Neuronal stem cell (in vitro differentiated cells): ENCODE measurements at regions not wholly inside any gene's neighbourhood (a gene's known extent, or its start where the extent isn't known, plus 50 kb on each side); places are given as distances from the start of the nearest gene placed in this dataset.

Experiments used
- DNase-seq: peaks from one replicate; pipeline ENCODE4 v3.0.0-alpha.2; 2013; ENCODE audit warnings: low spot score
- H2AFZ ChIP-seq: one replicate; pipeline ENCODE4 v1.6.1; 2013; ENCODE audit warnings: mild to moderate bottlenecking, low read length, inconsistent platforms
- H2AK5ac ChIP-seq: 2 replicates; pipeline ENCODE4 v1.6.1; 2013; ENCODE audit warnings: low read depth, mild to moderate bottlenecking, inconsistent platforms, low read length, moderate library complexity, mixed read lengths
- H2BK120ac ChIP-seq: 2 replicates; pipeline ENCODE4 v1.6.1; 2013; ENCODE audit warnings: low read depth, mild to moderate bottlenecking, inconsistent platforms, low read length, moderate library complexity, mixed read lengths
- H2BK12ac ChIP-seq: one replicate; pipeline ENCODE4 v1.6.1; 2013; ENCODE audit warnings: low read length, inconsistent platforms
- H2BK15ac ChIP-seq: 2 replicates; pipeline ENCODE4 v1.6.1; 2013; ENCODE audit warnings: mild to moderate bottlenecking, low read length, inconsistent platforms, mixed read lengths
- H2BK5ac ChIP-seq: one replicate; pipeline ENCODE4 v1.6.1; 2013; ENCODE audit warnings: inconsistent platforms, mild to moderate bottlenecking, low read length, moderate library complexity
- H3K14ac ChIP-seq: one replicate; pipeline ENCODE4 v1.6.1; 2013; ENCODE audit warnings: low read length, inconsistent platforms
- H3K18ac ChIP-seq: 2 replicates; pipeline ENCODE4 v1.6.1; 2013; ENCODE audit warnings: low read length, inconsistent platforms
- H3K23ac ChIP-seq: 2 replicates; pipeline ENCODE4 v1.6.1; 2013; ENCODE audit warnings: low read depth, mild to moderate bottlenecking, mixed read lengths, low read length, inconsistent platforms; ENCODE audit not compliant: poor library complexity
- H3K27ac ChIP-seq: replicated peaks from 3 replicates; pipeline ENCODE4 v1.5.1; 2013; ENCODE audit warnings: low read length, inconsistent platforms
- H3K27me3 ChIP-seq, 3 experiments: 2 replicates each; pipeline ENCODE4 v1.6.1; 2013; ENCODE audit warnings: low read length in 3 of 3, mild to moderate bottlenecking in 2 of 3, inconsistent platforms in 1 of 3, low read depth in 1 of 3, mixed read lengths in 1 of 3, moderate library complexity in 1 of 3; ENCODE audit not compliant: control insufficient read depth in 3 of 3, insufficient read depth in 3 of 3
- H3K36me3 ChIP-seq, 2 donors: replicated peaks in 1 of 2; 2 replicates each; pipeline ENCODE4 v1.6.1; 2013; ENCODE audit warnings: low read length in 2 of 2; ENCODE audit not compliant: control insufficient read depth in 2 of 2, insufficient read depth in 2 of 2
- H3K4ac ChIP-seq: 2 replicates; pipeline ENCODE4 v1.6.1; 2013; ENCODE audit warnings: inconsistent platforms, mild to moderate bottlenecking, low read length, moderate library complexity
- H3K4me1 ChIP-seq, 2 donors: 1 replicate in 1 of 2; 2 replicates in 1 of 2; pipeline ENCODE4 v1.6.1; 2013; ENCODE audit warnings: low read length in 2 of 2, low read depth in 1 of 2; ENCODE audit not compliant: control insufficient read depth in 2 of 2, insufficient read depth in 1 of 2
- H3K4me2 ChIP-seq: one replicate; pipeline ENCODE4 v1.6.1; 2013; ENCODE audit warnings: mild to moderate bottlenecking, low read length, inconsistent platforms; ENCODE audit not compliant: insufficient read depth, poor library complexity, severe bottlenecking
- H3K4me3 ChIP-seq, 2 donors: 2 replicates each; pipeline ENCODE4 v1.5.1; 2013; ENCODE audit warnings: low read length in 2 of 2, mild to moderate bottlenecking in 2 of 2, inconsistent platforms in 1 of 2, moderate library complexity in 1 of 2
- H3K79me1 ChIP-seq: one replicate; pipeline ENCODE4 v1.6.1; 2013; ENCODE audit warnings: low read depth, mild to moderate bottlenecking, inconsistent platforms, low read length, moderate library complexity
- H3K9ac ChIP-seq: one replicate; pipeline ENCODE4 v1.6.1; 2013; ENCODE audit warnings: mild to moderate bottlenecking, low read depth, low read length, inconsistent platforms; ENCODE audit not compliant: poor library complexity
- H3K9me3 ChIP-seq, 2 donors: replicated peaks in 1 of 2; 2 replicates each; pipeline versions ENCODE3 to v1.6.1; 2013; ENCODE audit warnings: low read length in 2 of 2, mild to moderate bottlenecking in 2 of 2, inconsistent platforms in 1 of 2, low read depth in 1 of 2, mixed read lengths in 1 of 2, moderate library complexity in 1 of 2; ENCODE audit not compliant: control insufficient read depth in 2 of 2, insufficient read depth in 1 of 2
- H4K8ac ChIP-seq: one replicate; pipeline ENCODE4 v1.6.1; 2013; ENCODE audit warnings: low read depth, mild to moderate bottlenecking, inconsistent platforms, low read length, moderate library complexity
- H4K91ac ChIP-seq: one replicate; pipeline ENCODE4 v1.6.1; 2013; ENCODE audit warnings: low read length, low read depth, mild to moderate bottlenecking, inconsistent platforms; ENCODE audit not compliant: poor library complexity
- WGBS, 2 donors: extraction: QIAGEN DNeasy Blood & Tissue Kit; methylation state at CpG; one replicate each; pipeline ENCODE4 v1.1.7; 2013; ENCODE audit warnings: missing lambda C conversion rate in 2 of 2, mixed read lengths in 1 of 2; ENCODE audit not compliant: insufficient read length in 2 of 2, insufficient replicate concordance in 1 of 2; ENCODE audit errors: extremely low coverage in 2 of 2; 5-methylcytosine and 5-hydroxymethylcytosine counted together

GRCh38 chr2:10224734-10225133 is 78.0 kb upstream of the HPCAL1 start:
- H3K14ac ChIP-seq, result no peak overlapping the region
- no peak overlapping the region for H3K9ac ChIP-seq
- H2BK15ac ChIP-seq, result no peak overlapping the region
- no peak overlapping the region for H3K4ac ChIP-seq
- no peaks in the 10 kb centered on the region for H3K36me3 ChIP-seq
- no CpG with 5 or more reads among the region's 7 CpGs for WGBS, 2 donors
- peaks cover 0 to 47% (median 0%) of the 10 kb centered on the region in 3 experiments for H3K27me3 ChIP-seq
- H3K4me3 ChIP-seq, result no peak overlapping the region
- no peak overlapping the region for H2BK5ac ChIP-seq
- H2BK120ac ChIP-seq, result no peak overlapping the region
- no peak for DNase-seq
- no peaks in the 10 kb centered on the region for H3K79me1 ChIP-seq
- no peak overlapping the region for H3K27ac ChIP-seq
- H3K9me3 ChIP-seq, result no peaks in the 10 kb centered on the region
- no peak overlapping the region for H3K18ac ChIP-seq
- no peak overlapping the region for H3K23ac ChIP-seq
- H4K91ac ChIP-seq, result no peak overlapping the region
- no peak overlapping the region for H2AK5ac ChIP-seq
- H2BK12ac ChIP-seq, result no peak overlapping the region
- H2AFZ ChIP-seq, result no peak overlapping the region
- no peak overlapping the region for H4K8ac ChIP-seq
- H3K4me1 ChIP-seq, result peaks cover 14 to 30% of the 10 kb centered on the region in 2 donors
- H3K4me2 ChIP-seq, result no peak overlapping the region

GRCh38 chr2:10225291-10226037 is 77.2 kb upstream of the HPCAL1 start:
- WGBS, 2 donors, result no CpG with 5 or more reads among the region's 15 CpGs
- DNase-seq, result peak; percentile 20
- Histone ChIP-seq H3K4me2 (no peak overlapping the region), H3K14ac (peak overlapping the region; percentile 43), H3K36me3 (no peaks in the 10 kb centered on the region), H2AK5ac (no peak overlapping the region), H3K4me1 (peaks cover 11 to 30% of the 10 kb centered on the region in 2 donors), H2BK120ac (no peak overlapping the region), H2BK15ac (no peak overlapping the region), H2BK12ac (no peak overlapping the region), H3K23ac (no peak overlapping the region), H2BK5ac (peak overlapping the region; percentile 0), H3K4me3 (no peak overlapping the region), H3K4ac (no peak overlapping the region), H4K91ac (no peak overlapping the region), H3K18ac (peak overlapping the region; percentile 68), H3K27ac (no peak overlapping the region), H4K8ac (no peak overlapping the region), H3K27me3 (peaks cover 0 to 51% (median 0%) of the 10 kb centered on the region in 3 experiments), H3K9ac (no peak overlapping the region), H3K9me3 (no peaks in the 10 kb centered on the region), H2AFZ (no peak overlapping the region), H3K79me1 (no peaks in the 10 kb centered on the region)

- no peaks in the 10 kb centered on the region for H3K9me3 ChIP-seq
- no peak overlapping the region for H3K4me3 ChIP-seq
- H4K8ac ChIP-seq, result no peak overlapping the region
- no peak overlapping the region for H2BK120ac ChIP-seq
- H2AFZ ChIP-seq, result no peak overlapping the region
- WGBS, 2 donors, result no CpG with 5 or more reads among the region's 19 CpGs
- peak overlapping the region; percentile 4 for H2AK5ac ChIP-seq
- H3K4me1 ChIP-seq, result peaks cover 11 to 30% of the 10 kb centered on the region in 2 donors
- H3K27ac ChIP-seq, result no peak overlapping the region
- no peak overlapping the region for H3K4ac ChIP-seq
- no peaks in the 10 kb centered on the region for H3K79me1 ChIP-seq
- H2BK12ac ChIP-seq, result peak overlapping the region; percentile 18
- H3K14ac ChIP-seq, result peak overlapping the region; percentile 11
- peaks cover 0 to 53% (median 0%) of the 10 kb centered on the region in 3 experiments for H3K27me3 ChIP-seq
- H3K4me2 ChIP-seq, result no peak overlapping the region
- H3K18ac ChIP-seq, result peak overlapping the region; percentile 68
- no peak overlapping the region for H2BK15ac ChIP-seq
- H3K9ac ChIP-seq, result no peak overlapping the region
- no peak overlapping the region for H3K23ac ChIP-seq
- no peaks in the 10 kb centered on the region for H3K36me3 ChIP-seq
- H4K91ac ChIP-seq, result no peak overlapping the region
- no peak for DNase-seq
- H2BK5ac ChIP-seq, result no peak overlapping the region
Measured at GRCh38 chr2:10226038-10226724, 76.5 kb upstream of the HPCAL1 start.

GRCh38 chr2:10228611-10229365 is 73.9 kb upstream of the HPCAL1 start:
- Histone ChIP-seq H3K9ac (no peak overlapping the region), H4K8ac (no peak overlapping the region), H3K18ac (no peak overlapping the region), H3K27me3 (peaks cover 0 to 60% (median 2%) of the 10 kb centered on the region in 3 experiments), H3K4ac (no peak overlapping the region), H2BK15ac (peak overlapping the region; percentile 12), H2AFZ (no peak overlapping the region), H3K23ac (no peak overlapping the region), H2BK120ac (no peak overlapping the region), H2AK5ac (no peak overlapping the region), H3K79me1 (no peaks in the 10 kb centered on the region), H3K4me2 (no peak overlapping the region), H3K4me1 (peaks cover 11 to 18% of the 10 kb centered on the region in 2 donors), H3K36me3 (no peaks in the 10 kb centered on the region), H4K91ac (no peak overlapping the region), H2BK12ac (no peak overlapping the region), H3K9me3 (peaks cover 0 to 3% of the 10 kb centered on the region in 2 donors), H3K4me3 (no peak overlapping the region), H2BK5ac (no peak overlapping the region), H3K14ac (no peak overlapping the region), H3K27ac (no peak overlapping the region)
- WGBS, 2 donors, result no CpG with 5 or more reads among the region's 20 CpGs
- no peak for DNase-seq
